Coronary artery (tissue), 2 donors: ENCODE measurements at regions not wholly inside any gene's neighbourhood (a gene's known extent, or its start where the extent isn't known, plus 50 kb on each side); places are given as distances from the start of the nearest gene placed in this dataset.

Experiments used
- DNase-seq: peaks from one replicate; pipeline ENCODE4 v3.0.0-alpha.2; 2017; ENCODE audit warnings: low spot score
- H3K27ac ChIP-seq, 2 donors: fragments of 200-600 bp; sonication (generic); one replicate each; pipeline ENCODE4 v1.5.1; 2016 to 2019
- H3K4me3 ChIP-seq: fragments of 200-600 bp; sonication (generic); 2 replicates; pipeline ENCODE4 v1.5.1; 2016; ENCODE audit warnings: mild to moderate bottlenecking, moderate library complexity
- CTCF ChIP-seq: fragments of 200-600 bp; sonication (generic); IDR thresholded peaks from one replicate; pipeline ENCODE4 v1.5.1; 2019; ENCODE audit warnings: antibody characterized with exemption

DNA sequence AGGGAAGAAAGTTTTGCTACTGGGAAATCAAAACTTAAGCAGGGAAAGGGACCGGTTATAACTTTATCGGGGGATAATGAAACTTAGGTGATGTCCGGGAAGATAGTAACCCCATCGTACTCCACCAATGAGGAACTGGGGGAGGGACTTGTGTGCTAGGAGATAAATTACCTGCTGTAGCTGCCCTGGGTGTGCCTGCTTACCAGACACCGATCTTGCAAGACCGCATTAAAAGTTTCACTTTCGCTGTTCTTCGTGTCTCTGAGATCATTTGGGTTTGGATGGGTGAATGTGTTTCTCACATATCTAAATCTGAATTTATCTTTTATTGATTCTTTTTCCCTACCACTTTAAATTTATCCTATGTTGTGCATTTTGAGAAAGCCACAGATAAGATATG, 381.4 kb downstream of the SLITRK6 start:
- Histone ChIP-seq H3K27ac (no peak overlapping the region), H3K4me3 (no peak overlapping the region)
- TF ChIP-seq CTCF, result no peak
- no peak for DNase-seq

GRCh38 chr13:85413664-85414063, 385.6 kb downstream of the SLITRK6 start:
- H3K4me3 ChIP-seq, result no peak overlapping the region
- H3K27ac ChIP-seq, result no peak overlapping the region
- no peak for DNase-seq
- TF ChIP-seq CTCF, result no peak

DNA sequence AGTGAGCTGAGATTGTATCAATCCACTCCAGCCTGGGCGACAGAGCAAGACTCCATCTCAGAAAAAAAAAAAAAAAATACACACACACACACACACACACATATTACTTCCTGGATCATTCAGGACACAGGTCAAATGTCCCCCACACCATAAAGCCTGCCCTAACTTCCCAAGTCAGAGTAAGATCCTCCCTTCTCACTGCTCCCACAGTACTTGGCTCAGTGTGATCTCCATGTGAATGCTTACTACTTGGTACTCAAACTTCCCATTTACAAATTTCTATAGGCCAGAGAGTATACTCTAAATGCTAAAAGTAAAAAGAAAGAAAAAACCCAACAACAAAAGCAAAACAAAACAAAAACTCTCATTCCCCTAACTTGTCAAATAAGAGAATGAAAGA, 386.8 kb downstream of the SLITRK6 start:
- no peak overlapping the region for H3K4me3 ChIP-seq
- H3K27ac ChIP-seq, result no peak overlapping the region
- no peak for TF ChIP-seq CTCF
- no peak for DNase-seq

DNA sequence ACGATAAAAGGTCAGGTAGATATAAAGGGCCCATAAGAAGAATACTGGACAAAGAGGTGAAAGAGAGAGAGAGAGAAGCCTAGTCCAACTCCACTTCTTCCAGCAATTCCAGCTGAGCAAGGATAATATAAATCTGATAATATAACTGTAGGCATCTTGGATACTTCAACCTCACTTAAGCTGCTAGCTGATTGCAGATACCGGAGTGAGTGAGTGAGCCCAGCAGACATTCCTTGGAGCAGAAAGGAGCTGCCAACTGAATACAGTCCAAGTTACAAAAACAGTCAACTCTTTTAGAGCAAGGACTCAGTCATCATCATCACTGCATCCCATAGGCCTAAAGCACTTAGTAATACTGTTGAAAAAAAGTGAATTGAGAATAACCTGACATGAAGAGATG, 387.6 kb downstream of the SLITRK6 start:
- DNase-seq, result no peak
- no peak for TF ChIP-seq CTCF

DNA sequence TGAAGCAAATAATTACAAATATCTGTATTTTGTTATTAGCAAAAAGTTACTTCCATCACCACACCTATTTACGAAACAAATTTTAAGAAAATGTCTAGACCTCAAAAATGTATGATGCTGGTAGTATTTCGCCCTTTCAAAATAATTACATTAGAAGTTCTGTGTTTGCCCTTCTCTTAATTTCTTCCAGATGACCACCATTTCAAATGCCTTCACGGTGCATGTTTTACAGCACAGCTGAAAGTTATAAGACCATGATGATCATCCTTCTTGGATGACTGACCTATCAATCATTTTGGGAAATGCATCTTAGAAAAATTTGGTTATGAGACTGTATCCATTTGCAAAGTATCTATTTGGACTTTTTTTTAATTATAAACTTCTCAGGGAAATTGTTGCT, 390.8 kb downstream of the SLITRK6 start:
- H3K4me3 ChIP-seq, result no peak overlapping the region
- no peak overlapping the region for H3K27ac ChIP-seq
- no peak for TF ChIP-seq CTCF
- DNase-seq, result no peak

More for the DNA sequence above, 387.6 kb downstream of the SLITRK6 start:
- Histone ChIP-seq H3K27ac (no peak overlapping the region), H3K4me3 (no peak overlapping the region)

- DNase-seq, result no peak
- no peak for TF ChIP-seq CTCF
- Histone ChIP-seq H3K4me3 (no peak overlapping the region), H3K27ac (no peak overlapping the region)
Observed at GRCh38 chr13:85406269-85406975, 392.8 kb downstream of the SLITRK6 start.

GRCh38 chr13:85405316-85405897, 393.8 kb downstream of the SLITRK6 start:
- TF ChIP-seq CTCF, result no peak
- H3K4me3 ChIP-seq, result no peak overlapping the region
- DNase-seq, result no peak
- H3K27ac ChIP-seq, result no peak overlapping the region
